ENCODE measurements at regions not wholly inside any gene's neighbourhood (a gene's known extent, or its start where the extent isn't known, plus 50 kb on each side); places are given as distances from the start of the nearest gene placed in this dataset.
"Not testable (repeated sequence)": the region's sequence is repeated elsewhere in the genome, so short reads cannot be mapped to it uniquely, and the experiment has no call there.

GRCh38 chr2:120511947-120512710 is 166.2 kb downstream of the INHBB start:
- Histone ChIP-seq H3K4me1 (ENCODE audit: control insufficient read depth in 5 of 5, insufficient read depth in 5 of 5, low read length in 5 of 5) (peaks cover 0 to 36% (median 25%) of the 10 kb centered on the region in 5 donors), H3K4me3 (ENCODE audit: low read depth in 1 of 5, low read length in 5 of 5) (peak overlapping the region in 1 of 5 donors; percentile 0), H3K27ac (ENCODE audit: low read depth, low read length) (no peak overlapping the region), H3K27me3 (ENCODE audit: control insufficient read depth in 5 of 5, insufficient read depth in 4 of 5, low read length in 5 of 5) (no peaks in the 10 kb centered on the region), H3K9ac (ENCODE audit: low read length in 5 of 5) (no peak overlapping the region), H3K36me3 (ENCODE audit: control insufficient read depth in 5 of 5, insufficient read depth in 5 of 5, low read length in 5 of 5) (no peaks in the 10 kb centered on the region), H3K9me3 (ENCODE audit: control insufficient read depth in 5 of 5, low read length in 5 of 5) (no peaks in the 10 kb centered on the region)

- Histone ChIP-seq H3K4me1 (ENCODE audit: control insufficient read depth in 5 of 5, insufficient read depth in 5 of 5, low read length in 5 of 5) (peaks cover 0 to 30% (median 21%) of the 10 kb centered on the region in 5 donors), H3K4me3 (ENCODE audit: low read depth in 1 of 5, low read length in 5 of 5) (no peak overlapping the region), H3K9me3 (ENCODE audit: control insufficient read depth in 5 of 5, low read length in 5 of 5) (no peaks in the 10 kb centered on the region), H3K9ac (ENCODE audit: low read length in 5 of 5) (no peak overlapping the region), H3K36me3 (ENCODE audit: control insufficient read depth in 5 of 5, insufficient read depth in 5 of 5, low read length in 5 of 5) (no peaks in the 10 kb centered on the region), H3K27ac (ENCODE audit: low read depth, low read length) (no peak overlapping the region), H3K27me3 (ENCODE audit: control insufficient read depth in 5 of 5, insufficient read depth in 4 of 5, low read length in 5 of 5) (no peaks in the 10 kb centered on the region)
Measured at GRCh38 chr2:120513776-120514357, 167.9 kb downstream of the INHBB start.

- no peak overlapping the region for H3K9ac ChIP-seq (ENCODE audit: low read length in 5 of 5)
- H3K36me3 ChIP-seq (ENCODE audit: control insufficient read depth in 5 of 5, insufficient read depth in 5 of 5, low read length in 5 of 5) = no peaks in the 10 kb centered on the region
- H3K9me3 ChIP-seq (ENCODE audit: control insufficient read depth in 5 of 5, low read length in 5 of 5) = no peaks in the 10 kb centered on the region
- no peak overlapping the region for H3K4me3 ChIP-seq (ENCODE audit: low read depth in 1 of 5, low read length in 5 of 5)
- no peak overlapping the region for H3K27ac ChIP-seq (ENCODE audit: low read depth, low read length)
- H3K27me3 ChIP-seq (ENCODE audit: control insufficient read depth in 5 of 5, insufficient read depth in 4 of 5, low read length in 5 of 5) = no peaks in the 10 kb centered on the region
- H3K4me1 ChIP-seq (ENCODE audit: control insufficient read depth in 5 of 5, insufficient read depth in 5 of 5, low read length in 5 of 5) = peaks cover 0 to 30% (median 15%) of the 10 kb centered on the region in 5 donors
Measured at GRCh38 chr2:120514521-120514920, 168.6 kb downstream of the INHBB start.

- H3K36me3 ChIP-seq (ENCODE audit: control insufficient read depth in 5 of 5, insufficient read depth in 5 of 5, low read length in 5 of 5); H3K4me3 ChIP-seq (ENCODE audit: low read depth in 1 of 5, low read length in 5 of 5); H3K9me3 ChIP-seq (ENCODE audit: control insufficient read depth in 5 of 5, low read length in 5 of 5); H3K27ac ChIP-seq (ENCODE audit: low read depth, low read length); H3K9ac ChIP-seq (ENCODE audit: low read length in 5 of 5); H3K27me3 ChIP-seq (ENCODE audit: control insufficient read depth in 5 of 5, insufficient read depth in 4 of 5, low read length in 5 of 5): not testable (repeated sequence)
- H3K4me1 ChIP-seq (ENCODE audit: control insufficient read depth in 5 of 5, insufficient read depth in 5 of 5, low read length in 5 of 5) = peaks cover 0 to 23% (median 15%) of the 10 kb centered on the region in 5 donors
Measured at GRCh38 chr2:120515066-120515758, 169.3 kb downstream of the INHBB start.

GRCh38 chr2:120515759-120516678 is 170.1 kb downstream of the INHBB start:
- no peak overlapping the region for H3K9ac ChIP-seq (ENCODE audit: low read length in 5 of 5)
- H3K9me3 ChIP-seq (ENCODE audit: control insufficient read depth in 5 of 5, low read length in 5 of 5) = no peaks in the 10 kb centered on the region
- H3K4me3 ChIP-seq (ENCODE audit: low read depth in 1 of 5, low read length in 5 of 5) = no peak overlapping the region
- H3K4me1 ChIP-seq (ENCODE audit: control insufficient read depth in 5 of 5, insufficient read depth in 5 of 5, low read length in 5 of 5) = peaks cover 0 to 21% (median 15%) of the 10 kb centered on the region in 5 donors
- no peaks in the 10 kb centered on the region for H3K36me3 ChIP-seq (ENCODE audit: control insufficient read depth in 5 of 5, insufficient read depth in 5 of 5, low read length in 5 of 5)
- H3K27me3 ChIP-seq (ENCODE audit: control insufficient read depth in 5 of 5, insufficient read depth in 4 of 5, low read length in 5 of 5) = no peaks in the 10 kb centered on the region
- no peak overlapping the region for H3K27ac ChIP-seq (ENCODE audit: low read depth, low read length)

- no peak overlapping the region for H3K4me3 ChIP-seq (ENCODE audit: low read depth in 1 of 5, low read length in 5 of 5)
- H3K27me3 ChIP-seq (ENCODE audit: control insufficient read depth in 5 of 5, insufficient read depth in 4 of 5, low read length in 5 of 5) = no peaks in the 10 kb centered on the region
- H3K4me1 ChIP-seq (ENCODE audit: control insufficient read depth in 5 of 5, insufficient read depth in 5 of 5, low read length in 5 of 5) = peaks cover 0 to 22% (median 13%) of the 10 kb centered on the region in 5 donors
- no peaks in the 10 kb centered on the region for H3K36me3 ChIP-seq (ENCODE audit: control insufficient read depth in 5 of 5, insufficient read depth in 5 of 5, low read length in 5 of 5)
- no peak overlapping the region for H3K27ac ChIP-seq (ENCODE audit: low read depth, low read length)
- H3K9ac ChIP-seq (ENCODE audit: low read length in 5 of 5) = no peak overlapping the region
- H3K9me3 ChIP-seq (ENCODE audit: control insufficient read depth in 5 of 5, low read length in 5 of 5) = no peaks in the 10 kb centered on the region
Measured at GRCh38 chr2:120516679-120517314, 170.9 kb downstream of the INHBB start.

- Histone ChIP-seq H3K9ac (ENCODE audit: low read length in 5 of 5) (no peak overlapping the region), H3K9me3 (ENCODE audit: control insufficient read depth in 5 of 5, low read length in 5 of 5) (no peaks in the 10 kb centered on the region), H3K4me1 (ENCODE audit: control insufficient read depth in 5 of 5, insufficient read depth in 5 of 5, low read length in 5 of 5) (peaks cover 0 to 22% (median 3%) of the 10 kb centered on the region in 5 donors), H3K27ac (ENCODE audit: low read depth, low read length) (no peak overlapping the region), H3K27me3 (ENCODE audit: control insufficient read depth in 5 of 5, insufficient read depth in 4 of 5, low read length in 5 of 5) (no peaks in the 10 kb centered on the region), H3K4me3 (ENCODE audit: low read depth in 1 of 5, low read length in 5 of 5) (no peak overlapping the region), H3K36me3 (ENCODE audit: control insufficient read depth in 5 of 5, insufficient read depth in 5 of 5, low read length in 5 of 5) (no peaks in the 10 kb centered on the region)
Measured at GRCh38 chr2:120517751-120518469, 172.0 kb downstream of the INHBB start.

GRCh38 chr2:120518819-120519218 is 172.9 kb downstream of the INHBB start:
- no peak overlapping the region for H3K9ac ChIP-seq (ENCODE audit: low read length in 5 of 5)
- peaks cover 0 to 22% (median 3%) of the 10 kb centered on the region in 5 donors for H3K4me1 ChIP-seq (ENCODE audit: control insufficient read depth in 5 of 5, insufficient read depth in 5 of 5, low read length in 5 of 5)
- no peaks in the 10 kb centered on the region for H3K9me3 ChIP-seq (ENCODE audit: control insufficient read depth in 5 of 5, low read length in 5 of 5)
- H3K27me3 ChIP-seq (ENCODE audit: control insufficient read depth in 5 of 5, insufficient read depth in 4 of 5, low read length in 5 of 5) = no peaks in the 10 kb centered on the region
- H3K27ac ChIP-seq (ENCODE audit: low read depth, low read length) = no peak overlapping the region
- H3K36me3 ChIP-seq (ENCODE audit: control insufficient read depth in 5 of 5, insufficient read depth in 5 of 5, low read length in 5 of 5) = no peaks in the 10 kb centered on the region
- H3K4me3 ChIP-seq (ENCODE audit: low read depth in 1 of 5, low read length in 5 of 5) = no peak overlapping the region

GRCh38 chr2:120519469-120519868 is 173.5 kb downstream of the INHBB start:
- Histone ChIP-seq H3K4me1 (ENCODE audit: control insufficient read depth in 5 of 5, insufficient read depth in 5 of 5, low read length in 5 of 5) (peaks cover 0 to 26% (median 3%) of the 10 kb centered on the region in 5 donors), H3K27ac (ENCODE audit: low read depth, low read length) (no peak overlapping the region), H3K9ac (ENCODE audit: low read length in 5 of 5) (no peak overlapping the region), H3K4me3 (ENCODE audit: low read depth in 1 of 5, low read length in 5 of 5) (no peak overlapping the region), H3K36me3 (ENCODE audit: control insufficient read depth in 5 of 5, insufficient read depth in 5 of 5, low read length in 5 of 5) (no peaks in the 10 kb centered on the region), H3K9me3 (ENCODE audit: control insufficient read depth in 5 of 5, low read length in 5 of 5) (no peaks in the 10 kb centered on the region), H3K27me3 (ENCODE audit: control insufficient read depth in 5 of 5, insufficient read depth in 4 of 5, low read length in 5 of 5) (no peaks in the 10 kb centered on the region)

All from subcutaneous abdominal adipose tissue (tissue), 5 donors.